Natural killer cell (primary cell): ENCODE measurements at regions not wholly inside any gene's neighbourhood (a gene's known extent, or its start where the extent isn't known, plus 50 kb on each side); places are given as distances from the start of the nearest gene placed in this dataset.

ENCODE experiments used
- ATAC-seq, 3 donors: fragments of 150-1000 bp in 2 of 3; fragments of 200-7000 bp in 1 of 3; cut with Tn5 transposase; 1 replicate in 1 of 3; 2 replicates in 2 of 3; pipeline ENCODE4 v1.10.0; 2021; ENCODE audit warnings: mild to moderate bottlenecking in 2 of 3, moderate library complexity in 2 of 3
- DNase-seq, 2 donors: peaks; one replicate each; pipeline versions ENCODE4 v3.0.0 to v3.0.0-alpha.2; 2013 to 2021; ENCODE audit warnings: mixed read lengths in 1 of 2
- H3K27ac ChIP-seq: one replicate; pipeline ENCODE4 v1.5.1; 2013; ENCODE audit warnings: mild to moderate bottlenecking, low read length
- H3K27me3 ChIP-seq: one replicate; pipeline ENCODE4 v1.6.1; 2013; ENCODE audit warnings: low read length; ENCODE audit not compliant: control insufficient read depth, insufficient read depth
- H3K36me3 ChIP-seq: one replicate; pipeline ENCODE4 v1.6.1; 2013; ENCODE audit warnings: low read length; ENCODE audit not compliant: control insufficient read depth, insufficient read depth
- H3K4me1 ChIP-seq: one replicate; pipeline ENCODE4 v1.6.1; 2013; ENCODE audit warnings: low read length; ENCODE audit not compliant: control insufficient read depth, insufficient read depth
- H3K4me3 ChIP-seq: one replicate; pipeline ENCODE4 v1.5.1; 2013; ENCODE audit warnings: low read length
- H3K9me3 ChIP-seq: one replicate; pipeline ENCODE4 v1.6.1; 2013; ENCODE audit warnings: low read length; ENCODE audit not compliant: control insufficient read depth, insufficient read depth
- H3K27ac Mint-ChIP-seq, 2 donors: one replicate each; pipeline ENCODE4 v1.8.0; 2022; ENCODE audit warnings: mild to moderate bottlenecking in 2 of 2, mixed read lengths in 2 of 2, moderate library complexity in 1 of 2
- H3K27me3 Mint-ChIP-seq, 2 donors: one replicate each; pipeline ENCODE4 v1.8.0; 2022; ENCODE audit warnings: low read depth in 2 of 2, mixed read lengths in 2 of 2
- H3K36me3 Mint-ChIP-seq: one replicate; pipeline ENCODE4 v1.8.0; 2022; ENCODE audit warnings: mixed read lengths
- H3K4me1 Mint-ChIP-seq, 2 donors: one replicate each; pipeline ENCODE4 v1.8.0; 2022; ENCODE audit warnings: mixed read lengths in 2 of 2
- H3K4me3 Mint-ChIP-seq: one replicate; pipeline ENCODE4 v1.8.0; 2022; ENCODE audit warnings: mild to moderate bottlenecking, moderate library complexity, mixed read lengths
- H3K9me3 Mint-ChIP-seq, 2 donors: one replicate each; pipeline ENCODE4 v1.8.0; 2022; ENCODE audit warnings: mixed read lengths in 2 of 2
- WGBS: methylation state at CpG from one replicate; pipeline ENCODE4 v1.1.7; 2013; ENCODE audit warnings: missing lambda C conversion rate; ENCODE audit not compliant: insufficient coverage; 5-methylcytosine and 5-hydroxymethylcytosine counted together
- intact Hi-C: fragments of 100-400 bp; cut with micrococcal nuclease; formaldehyde crosslinking; loops from one replicate; pipeline ENCODE4 v1.14.2; 2022
- TF ChIP-seq, protein P1 (sequence below): fragments of 200-600 bp; IDR thresholded peaks from one replicate; pipeline ENCODE4 v1.8.0; 2022; ENCODE audit warnings: antibody characterized with exemption

DNA sequence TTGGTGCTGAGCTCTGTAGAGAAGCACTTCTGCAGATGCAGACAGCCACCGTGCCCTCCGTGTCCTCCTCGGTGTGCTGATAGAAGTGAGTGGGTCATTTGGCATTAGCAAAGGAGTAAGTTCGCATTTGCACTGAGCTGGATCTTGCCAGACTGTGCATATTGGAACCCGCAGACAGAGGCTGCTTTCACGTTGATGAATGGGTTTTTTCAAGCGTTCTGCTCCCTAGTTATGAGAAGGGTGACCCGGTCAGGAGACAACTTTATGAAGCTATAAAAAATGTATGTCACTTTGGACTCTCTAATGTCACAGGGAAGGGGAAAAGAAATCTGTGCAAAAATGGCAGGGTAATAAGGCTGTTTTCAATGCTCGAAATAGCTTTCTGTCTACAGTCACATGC, 739.4 kb downstream of the MCTP2 start:
- H3K4me1 ChIP-seq, result no peaks in the 10 kb centered on the region
- TF ChIP-seq, protein P1, sequence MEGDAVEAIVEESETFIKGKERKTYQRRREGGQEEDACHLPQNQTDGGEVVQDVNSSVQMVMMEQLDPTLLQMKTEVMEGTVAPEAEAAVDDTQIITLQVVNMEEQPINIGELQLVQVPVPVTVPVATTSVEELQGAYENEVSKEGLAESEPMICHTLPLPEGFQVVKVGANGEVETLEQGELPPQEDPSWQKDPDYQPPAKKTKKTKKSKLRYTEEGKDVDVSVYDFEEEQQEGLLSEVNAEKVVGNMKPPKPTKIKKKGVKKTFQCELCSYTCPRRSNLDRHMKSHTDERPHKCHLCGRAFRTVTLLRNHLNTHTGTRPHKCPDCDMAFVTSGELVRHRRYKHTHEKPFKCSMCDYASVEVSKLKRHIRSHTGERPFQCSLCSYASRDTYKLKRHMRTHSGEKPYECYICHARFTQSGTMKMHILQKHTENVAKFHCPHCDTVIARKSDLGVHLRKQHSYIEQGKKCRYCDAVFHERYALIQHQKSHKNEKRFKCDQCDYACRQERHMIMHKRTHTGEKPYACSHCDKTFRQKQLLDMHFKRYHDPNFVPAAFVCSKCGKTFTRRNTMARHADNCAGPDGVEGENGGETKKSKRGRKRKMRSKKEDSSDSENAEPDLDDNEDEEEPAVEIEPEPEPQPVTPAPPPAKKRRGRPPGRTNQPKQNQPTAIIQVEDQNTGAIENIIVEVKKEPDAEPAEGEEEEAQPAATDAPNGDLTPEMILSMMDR, result no peak
- peaks cover 0 to 2% of the 10 kb centered on the region in 2 donors for H3K27me3 Mint-ChIP-seq
- H3K27ac Mint-ChIP-seq, result no peak overlapping the region
- H3K4me3 ChIP-seq, result no peak overlapping the region
- peaks cover 0 to 2% of the 10 kb centered on the region in 2 donors for H3K9me3 Mint-ChIP-seq
- H3K27me3 ChIP-seq, result no peaks in the 10 kb centered on the region
- H3K9me3 ChIP-seq, result no peaks in the 10 kb centered on the region
- no peaks in the 10 kb centered on the region for H3K36me3 Mint-ChIP-seq
- intact Hi-C loops, result no loop called here
- no peak overlapping the region for H3K27ac ChIP-seq
- no peaks in the 10 kb centered on the region for H3K36me3 ChIP-seq
- no peak for DNase-seq
- 82% methylated on average over 9 of the region's 9 CpGs for WGBS
- no peak overlapping the region for H3K4me3 Mint-ChIP-seq
- H3K4me1 Mint-ChIP-seq, result no peaks in the 10 kb centered on the region
- ATAC-seq, result no peak

DNA sequence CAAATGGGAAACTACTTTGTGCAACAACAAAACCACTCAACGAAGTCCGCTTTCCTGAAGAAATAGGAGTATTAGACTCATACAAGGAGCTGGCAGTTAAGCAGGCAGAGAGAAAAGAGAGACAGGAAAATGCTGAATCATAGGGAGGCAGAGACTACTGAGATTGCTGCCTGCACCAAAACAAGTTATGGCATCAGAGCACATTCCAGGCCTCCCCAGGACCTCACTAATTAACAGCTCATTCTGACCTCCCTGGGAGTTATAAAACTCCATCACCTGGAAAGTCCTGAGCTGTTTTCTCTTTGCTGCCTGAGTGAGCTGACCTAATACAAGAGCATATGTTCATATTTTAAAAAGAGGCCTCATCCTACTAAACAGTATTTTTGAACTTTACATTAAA, 741.0 kb downstream of the MCTP2 start:
- no peaks in the 10 kb centered on the region for H3K4me1 ChIP-seq
- no peak overlapping the region for H3K27ac Mint-ChIP-seq
- 94% methylated on average over 2 of the region's 2 CpGs for WGBS
- H3K36me3 Mint-ChIP-seq, result no peaks in the 10 kb centered on the region
- H3K9me3 Mint-ChIP-seq, result peaks cover 0 to 2% of the 10 kb centered on the region in 2 donors
- intact Hi-C loops, result no loop called here
- peaks cover 0 to 2% of the 10 kb centered on the region in 2 donors for H3K27me3 Mint-ChIP-seq
- DNase-seq (no peak), ATAC-seq (no peak)
- H3K27me3 ChIP-seq, result no peaks in the 10 kb centered on the region
- H3K4me1 Mint-ChIP-seq, result no peaks in the 10 kb centered on the region
- no peak overlapping the region for H3K4me3 Mint-ChIP-seq
- H3K4me3 ChIP-seq, result no peak overlapping the region
- TF ChIP-seq, protein P1, result no peak
- H3K36me3 ChIP-seq, result no peaks in the 10 kb centered on the region
- no peaks in the 10 kb centered on the region for H3K9me3 ChIP-seq
- no peak overlapping the region for H3K27ac ChIP-seq

DNA sequence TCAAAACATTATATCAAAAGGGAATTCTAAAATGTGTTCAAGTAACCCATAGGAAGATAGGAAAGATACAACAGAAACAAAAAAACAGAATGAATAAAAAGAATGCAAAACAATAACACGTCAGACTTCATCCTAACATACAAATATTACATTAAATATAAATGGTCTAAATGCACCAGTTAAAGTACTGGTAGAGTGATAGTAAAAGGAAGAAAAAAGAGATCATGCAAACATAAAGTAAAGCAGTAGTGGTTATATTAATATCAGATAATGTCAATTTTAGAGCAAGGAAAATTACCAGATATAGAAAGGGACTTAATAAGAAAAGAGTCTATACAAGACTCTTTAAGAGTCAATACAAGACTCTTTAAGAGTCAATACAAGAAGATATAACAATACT, 755.7 kb downstream of the MCTP2 start:
- DNase-seq, result no peak
- intact Hi-C loops, result no loop called here
- peaks cover 5 to 16% of the 10 kb centered on the region in 2 donors for H3K9me3 Mint-ChIP-seq
- peaks cover 3% of the 10 kb centered on the region for H3K9me3 ChIP-seq
- H3K4me1 ChIP-seq, result no peaks in the 10 kb centered on the region
- H3K27me3 Mint-ChIP-seq, result peaks cover 3 to 8% of the 10 kb centered on the region in 2 donors
- no peaks in the 10 kb centered on the region for H3K4me1 Mint-ChIP-seq
- ATAC-seq, result no peak
- no CpG with 5 or more reads among the region's 1 CpG for WGBS
- H3K27ac ChIP-seq, result no peak overlapping the region
- H3K36me3 Mint-ChIP-seq, result peaks cover 15% of the 10 kb centered on the region
- TF ChIP-seq, protein P1, result no peak
- no peaks in the 10 kb centered on the region for H3K36me3 ChIP-seq
- no peak overlapping the region for H3K4me3 Mint-ChIP-seq
- no peak overlapping the region for H3K27ac Mint-ChIP-seq
- no peaks in the 10 kb centered on the region for H3K27me3 ChIP-seq
- no peak overlapping the region for H3K4me3 ChIP-seq

DNA sequence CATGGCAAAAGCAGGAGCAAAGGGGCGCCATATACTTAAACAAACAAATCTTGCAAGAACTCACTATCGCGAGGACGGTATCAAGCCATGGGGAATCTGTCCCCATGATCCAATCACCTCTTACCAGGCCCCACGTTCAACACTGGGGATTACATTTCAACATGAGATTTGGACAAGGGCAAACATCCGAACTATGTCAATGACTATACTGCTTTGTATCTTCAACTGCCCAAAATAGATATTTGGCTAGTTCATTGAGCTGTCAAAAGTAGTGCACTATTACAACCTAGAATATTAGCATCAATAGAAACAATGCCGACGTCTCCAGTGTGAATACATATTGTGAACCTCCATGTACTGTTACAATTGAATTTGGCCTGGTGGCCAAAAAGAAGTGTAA, 760.4 kb downstream of the MCTP2 start:
- no peak overlapping the region for H3K27ac ChIP-seq
- ATAC-seq (no peak), DNase-seq (no peak)
- WGBS, result 95% methylated on average over 8 of the region's 8 CpGs
- no peaks in the 10 kb centered on the region for H3K9me3 ChIP-seq
- peaks cover 6% of the 10 kb centered on the region for H3K36me3 Mint-ChIP-seq
- no peaks in the 10 kb centered on the region for H3K36me3 ChIP-seq
- no peak overlapping the region for H3K27ac Mint-ChIP-seq
- no peaks in the 10 kb centered on the region for H3K4me1 Mint-ChIP-seq
- peaks cover 4% of the 10 kb centered on the region for H3K27me3 ChIP-seq
- intact Hi-C loops, result no loop called here
- TF ChIP-seq, protein P1, result no peak
- no peak overlapping the region for H3K4me3 Mint-ChIP-seq
- H3K4me1 ChIP-seq, result no peaks in the 10 kb centered on the region
- H3K9me3 Mint-ChIP-seq, result peaks cover 5 to 8% of the 10 kb centered on the region in 2 donors
- H3K4me3 ChIP-seq, result no peak overlapping the region
- peaks cover 0 to 3% of the 10 kb centered on the region in 2 donors for H3K27me3 Mint-ChIP-seq
